Gastroesophageal sphincter (tissue), 3 donors: ENCODE measurements at regions not wholly inside any gene's neighbourhood (a gene's known extent, or its start where the extent isn't known, plus 50 kb on each side); places are given as distances from the start of the nearest gene placed in this dataset.

Source experiments
- CTCF ChIP-seq, 4 experiments: fragments of 200-600 bp in 2 of 4; fragments of 450-650 bp in 2 of 4; sonication (generic) in 1 of 4; IDR thresholded peaks; one replicate each; pipeline ENCODE4 v1.5.1; 2017 to 2019; ENCODE audit warnings: antibody characterized with exemption in 4 of 4, mild to moderate bottlenecking in 2 of 4, moderate library complexity in 2 of 4
- POLR2A ChIP-seq, 2 donors: fragments of 450-650 bp; IDR thresholded peaks; one replicate each; pipeline ENCODE4 v1.6.1; 2017; ENCODE audit warnings: antibody characterized with exemption in 2 of 2, mild to moderate bottlenecking in 2 of 2, moderate library complexity in 1 of 2

GRCh38 chr1:219442611-219443061 lies 170.3 kb downstream of the ZC3H11B start:
- TF ChIP-seq CTCF (IDR thresholded peaks at IDR 0.05) (no peak), POLR2A (IDR thresholded peaks at IDR 0.05) (no peak)
